ENCODE measurements at regions not wholly inside any gene's neighbourhood (a gene's known extent, or its start where the extent isn't known, plus 50 kb on each side); places are given as distances from the start of the nearest gene placed in this dataset.

- Histone ChIP-seq H3K27ac (ENCODE audit: low read depth in 1 of 3, low read length in 2 of 3) (no peak overlapping the region), H3K9me3 (ENCODE audit: control insufficient read depth in 2 of 2, insufficient read depth in 1 of 2, low read depth in 1 of 2, low read length in 1 of 2) (peaks cover 0 to 12% of the 10 kb centered on the region in 2 donors), H3K36me3 (ENCODE audit: control insufficient read depth in 3 of 3, insufficient read depth in 2 of 3, low read depth in 1 of 3, low read length in 3 of 3) (no peaks in the 10 kb centered on the region), H3K4me3 (ENCODE audit: low read depth in 1 of 3, low read length in 3 of 3) (no peak overlapping the region), H3K27me3 (ENCODE audit: control insufficient read depth in 3 of 3, insufficient read depth in 3 of 3, low read length in 3 of 3) (no peaks in the 10 kb centered on the region), H3K4me1 (ENCODE audit: control insufficient read depth in 3 of 3, insufficient read depth in 2 of 3, low read depth in 1 of 3, low read length in 2 of 3) (peaks cover 0 to 1% (median 0%) of the 10 kb centered on the region in 3 donors)
- no peak for DNase-seq
- WGBS, 3 donors = 90 to 92% (median 91%) methylated on average over 7 of the region's 7 CpGs
- no peak for FAIRE-seq
Measured at GRCh38 chr12:90124914-90125313, 416.3 kb upstream of the ATP2B1 start.

GRCh38 chr12:90124289-90124688, 415.7 kb upstream of the ATP2B1 start:
- H3K27ac ChIP-seq (ENCODE audit: low read depth in 1 of 3, low read length in 2 of 3) = no peak overlapping the region
- H3K9me3 ChIP-seq (ENCODE audit: control insufficient read depth in 2 of 2, insufficient read depth in 1 of 2, low read depth in 1 of 2, low read length in 1 of 2) = peaks cover 0 to 12% of the 10 kb centered on the region in 2 donors
- no peak overlapping the region for H3K4me3 ChIP-seq (ENCODE audit: low read depth in 1 of 3, low read length in 3 of 3)
- no peak for DNase-seq
- H3K4me1 ChIP-seq (ENCODE audit: control insufficient read depth in 3 of 3, insufficient read depth in 2 of 3, low read depth in 1 of 3, low read length in 2 of 3) = no peaks in the 10 kb centered on the region
- H3K27me3 ChIP-seq (ENCODE audit: control insufficient read depth in 3 of 3, insufficient read depth in 3 of 3, low read length in 3 of 3) = no peaks in the 10 kb centered on the region
- WGBS, 3 donors = 64 to 84% (median 69%) methylated on average over 2 of the region's 2 CpGs
- FAIRE-seq = no peak
- no peaks in the 10 kb centered on the region for H3K36me3 ChIP-seq (ENCODE audit: control insufficient read depth in 3 of 3, insufficient read depth in 2 of 3, low read depth in 1 of 3, low read length in 3 of 3)

GRCh38 chr12:90122681-90123080, 414.0 kb upstream of the ATP2B1 start:
- Histone ChIP-seq H3K4me1 (ENCODE audit: control insufficient read depth in 3 of 3, insufficient read depth in 2 of 3, low read depth in 1 of 3, low read length in 2 of 3) (no peaks in the 10 kb centered on the region), H3K9me3 (ENCODE audit: control insufficient read depth in 2 of 2, insufficient read depth in 1 of 2, low read depth in 1 of 2, low read length in 1 of 2) (peaks cover 0 to 19% of the 10 kb centered on the region in 2 donors), H3K27me3 (ENCODE audit: control insufficient read depth in 3 of 3, insufficient read depth in 3 of 3, low read length in 3 of 3) (no peaks in the 10 kb centered on the region), H3K4me3 (ENCODE audit: low read depth in 1 of 3, low read length in 3 of 3) (no peak overlapping the region), H3K36me3 (ENCODE audit: control insufficient read depth in 3 of 3, insufficient read depth in 2 of 3, low read depth in 1 of 3, low read length in 3 of 3) (no peaks in the 10 kb centered on the region), H3K27ac (ENCODE audit: low read depth in 1 of 3, low read length in 2 of 3) (no peak overlapping the region)
- no peak for FAIRE-seq
- no peak for DNase-seq
- WGBS, 3 donors = 63 to 75% (median 70%) methylated on average over 3 of the region's 3 CpGs

GRCh38 chr12:90120627-90121026, 412.0 kb upstream of the ATP2B1 start:
- DNase-seq (no peak), FAIRE-seq (no peak)
- H3K27ac ChIP-seq (ENCODE audit: low read depth in 1 of 3, low read length in 2 of 3) = no peak overlapping the region

GRCh38 chr12:90112666-90113065, 404.0 kb upstream of the ATP2B1 start:
- no peaks in the 10 kb centered on the region for H3K4me1 ChIP-seq (ENCODE audit: control insufficient read depth in 3 of 3, insufficient read depth in 2 of 3, low read depth in 1 of 3, low read length in 2 of 3)
- H3K9me3 ChIP-seq (ENCODE audit: control insufficient read depth in 2 of 2, insufficient read depth in 1 of 2, low read depth in 1 of 2, low read length in 1 of 2) = no peaks in the 10 kb centered on the region
- H3K27ac ChIP-seq (ENCODE audit: low read depth in 1 of 3, low read length in 2 of 3) = no peak overlapping the region
- no peak overlapping the region for H3K4me3 ChIP-seq (ENCODE audit: low read depth in 1 of 3, low read length in 3 of 3)
- no peaks in the 10 kb centered on the region for H3K36me3 ChIP-seq (ENCODE audit: control insufficient read depth in 3 of 3, insufficient read depth in 2 of 3, low read depth in 1 of 3, low read length in 3 of 3)
- DNase-seq (no peak), FAIRE-seq (no peak)
- 76 to 85% (median 81%) methylated on average over 1 of the region's 1 CpG for WGBS, 3 donors
- no peaks in the 10 kb centered on the region for H3K27me3 ChIP-seq (ENCODE audit: control insufficient read depth in 3 of 3, insufficient read depth in 3 of 3, low read length in 3 of 3)

More at GRCh38 chr12:90120627-90121026, 412.0 kb upstream of the ATP2B1 start:
- H3K4me1 ChIP-seq (ENCODE audit: control insufficient read depth in 3 of 3, insufficient read depth in 2 of 3, low read depth in 1 of 3, low read length in 2 of 3) = no peaks in the 10 kb centered on the region
- no peak overlapping the region for H3K4me3 ChIP-seq (ENCODE audit: low read depth in 1 of 3, low read length in 3 of 3)
- peaks cover 0 to 19% of the 10 kb centered on the region in 2 donors for H3K9me3 ChIP-seq (ENCODE audit: control insufficient read depth in 2 of 2, insufficient read depth in 1 of 2, low read depth in 1 of 2, low read length in 1 of 2)
- H3K27me3 ChIP-seq (ENCODE audit: control insufficient read depth in 3 of 3, insufficient read depth in 3 of 3, low read length in 3 of 3) = no peaks in the 10 kb centered on the region
- H3K36me3 ChIP-seq (ENCODE audit: control insufficient read depth in 3 of 3, insufficient read depth in 2 of 3, low read depth in 1 of 3, low read length in 3 of 3) = no peaks in the 10 kb centered on the region

- H3K36me3 ChIP-seq (ENCODE audit: control insufficient read depth in 3 of 3, insufficient read depth in 2 of 3, low read depth in 1 of 3, low read length in 3 of 3) = no peaks in the 10 kb centered on the region
- no peaks in the 10 kb centered on the region for H3K4me1 ChIP-seq (ENCODE audit: control insufficient read depth in 3 of 3, insufficient read depth in 2 of 3, low read depth in 1 of 3, low read length in 2 of 3)
- H3K27ac ChIP-seq (ENCODE audit: low read depth in 1 of 3, low read length in 2 of 3) = no peak overlapping the region
- FAIRE-seq (no peak), DNase-seq (no peak)
- no peaks in the 10 kb centered on the region for H3K9me3 ChIP-seq (ENCODE audit: control insufficient read depth in 2 of 2, insufficient read depth in 1 of 2, low read depth in 1 of 2, low read length in 1 of 2)
- no peak overlapping the region for H3K4me3 ChIP-seq (ENCODE audit: low read depth in 1 of 3, low read length in 3 of 3)
- 71 to 81% (median 77%) methylated on average over 10 of the region's 10 CpGs for WGBS, 3 donors
- no peaks in the 10 kb centered on the region for H3K27me3 ChIP-seq (ENCODE audit: control insufficient read depth in 3 of 3, insufficient read depth in 3 of 3, low read length in 3 of 3)
Measured at GRCh38 chr12:90111791-90112580, 403.3 kb upstream of the ATP2B1 start.

- Histone ChIP-seq H3K27ac (ENCODE audit: low read depth in 1 of 3, low read length in 2 of 3) (no peak overlapping the region), H3K4me3 (ENCODE audit: low read depth in 1 of 3, low read length in 3 of 3) (no peak overlapping the region), H3K36me3 (ENCODE audit: control insufficient read depth in 3 of 3, insufficient read depth in 2 of 3, low read depth in 1 of 3, low read length in 3 of 3) (no peaks in the 10 kb centered on the region), H3K4me1 (ENCODE audit: control insufficient read depth in 3 of 3, insufficient read depth in 2 of 3, low read depth in 1 of 3, low read length in 2 of 3) (peaks cover 0 to 3% (median 0%) of the 10 kb centered on the region in 3 donors), H3K27me3 (ENCODE audit: control insufficient read depth in 3 of 3, insufficient read depth in 3 of 3, low read length in 3 of 3) (no peaks in the 10 kb centered on the region), H3K9me3 (ENCODE audit: control insufficient read depth in 2 of 2, insufficient read depth in 1 of 2, low read depth in 1 of 2, low read length in 1 of 2) (no peaks in the 10 kb centered on the region)
- 92 to 97% (median 94%) methylated on average over 3 of the region's 3 CpGs for WGBS, 3 donors
- DNase-seq (no peak), FAIRE-seq (no peak)
Measured at GRCh38 chr12:90106568-90106967, 397.9 kb upstream of the ATP2B1 start.

GRCh38 chr12:90102957-90103652, 394.5 kb upstream of the ATP2B1 start:
- WGBS, 3 donors = 50 to 65% (median 64%) methylated on average over 3 of the region's 3 CpGs
- DNase-seq (peak; percentile 51 to 59), FAIRE-seq (no peak)
- Histone ChIP-seq H3K9me3 (ENCODE audit: control insufficient read depth in 2 of 2, insufficient read depth in 1 of 2, low read depth in 1 of 2, low read length in 1 of 2) (no peaks in the 10 kb centered on the region), H3K36me3 (ENCODE audit: control insufficient read depth in 3 of 3, insufficient read depth in 2 of 3, low read depth in 1 of 3, low read length in 3 of 3) (no peaks in the 10 kb centered on the region), H3K27ac (ENCODE audit: low read depth in 1 of 3, low read length in 2 of 3) (no peak overlapping the region), H3K27me3 (ENCODE audit: control insufficient read depth in 3 of 3, insufficient read depth in 3 of 3, low read length in 3 of 3) (no peaks in the 10 kb centered on the region), H3K4me1 (ENCODE audit: control insufficient read depth in 3 of 3, insufficient read depth in 2 of 3, low read depth in 1 of 3, low read length in 2 of 3) (peaks cover 0 to 3% (median 0%) of the 10 kb centered on the region in 3 donors), H3K4me3 (ENCODE audit: low read depth in 1 of 3, low read length in 3 of 3) (no peak overlapping the region)
